H1 (cell line): ENCODE measurements at regions not wholly inside any gene's neighbourhood (a gene's known extent, or its start where the extent isn't known, plus 50 kb on each side); places are given as distances from the start of the nearest gene placed in this dataset.

Experiments used
- CTCF ChIA-PET: fragments of 300-600 bp; sonication (Branson Sonifier 250); formaldehyde crosslinking; loops from one replicate; lab custom pipeline; 2021; ENCODE audit not compliant: partially characterized antibody; lab: Charles Lee
- POLR2A ChIA-PET: fragments of 300-600 bp; sonication (Branson Sonifier 250); formaldehyde crosslinking; loops from one replicate; lab custom pipeline; 2021; ENCODE audit warnings: inconsistent platforms; ENCODE audit not compliant: partially characterized antibody; lab: Charles Lee
- DNase-seq, 2 experiments: peaks; one replicate each; pipeline versions ENCODE4 v3.0.0 to v3.0.0-alpha.2; 2010 to 2022; ENCODE audit warnings: low spot score in 2 of 2, low read depth in 1 of 2, mixed read lengths in 1 of 2
- FAIRE-seq: peaks from 2 replicates; lab custom pipeline; 2011; peaks lifted over from hg19 to GRCh38; lab: Jason Lieb, UNC
- H2AFZ ChIP-seq: 2 replicates; pipeline ENCODE4 v1.8.1; 2012; ENCODE audit warnings: low read length, inconsistent platforms
- H2AK5ac ChIP-seq: 2 replicates; pipeline ENCODE4 v1.6.1; 2013; ENCODE audit warnings: low read depth, low read length
- H2BK120ac ChIP-seq: replicated peaks from 2 replicates; pipeline ENCODE3; 2013; ENCODE audit warnings: low read depth, low read length, inconsistent platforms
- H2BK12ac ChIP-seq: 2 replicates; pipeline ENCODE4 v1.6.1; 2013; ENCODE audit warnings: low read depth, low read length
- H2BK15ac ChIP-seq: 2 replicates; pipeline ENCODE4 v1.6.1; 2013; ENCODE audit warnings: low read length
- H2BK20ac ChIP-seq: 2 replicates; pipeline ENCODE4 v1.6.1; 2013; ENCODE audit warnings: low read length
- H2BK5ac ChIP-seq: 2 replicates; pipeline ENCODE4 v1.6.1; 2013; ENCODE audit warnings: low read depth, low read length
- H3K14ac ChIP-seq: 2 replicates; pipeline ENCODE4 v1.6.1; 2013; ENCODE audit warnings: inconsistent platforms; ENCODE audit not compliant: insufficient read length
- H3K18ac ChIP-seq: 2 replicates; pipeline ENCODE4 v1.6.1; 2013; ENCODE audit warnings: low read length; ENCODE audit errors: extremely low read depth
- H3K23ac ChIP-seq: 2 replicates; pipeline ENCODE4 v1.6.1; 2013; ENCODE audit warnings: inconsistent platforms; ENCODE audit not compliant: insufficient read length
- H3K23me2 ChIP-seq: 2 replicates; pipeline ENCODE4 v1.6.1; 2013; ENCODE audit warnings: low read depth, low read length
- H3K27ac ChIP-seq: 2 replicates; pipeline ENCODE4 v1.6.1; 2011; ENCODE audit warnings: low read depth, low read length, inconsistent platforms
- H3K27me3 ChIP-seq, 4 experiments: replicated peaks in 1 of 4; 1 replicate in 1 of 4; 2 replicates in 3 of 4; pipeline versions ENCODE4 v1.6.1 to v1.8.1; 2011 to 2013; ENCODE audit warnings: low read length in 3 of 4, mild to moderate bottlenecking in 3 of 4, inconsistent platforms in 2 of 4, mixed read lengths in 2 of 4, moderate library complexity in 1 of 4; ENCODE audit not compliant: control insufficient read depth in 3 of 4, insufficient read depth in 3 of 4; ENCODE audit errors: extremely low read depth in 1 of 4
- H3K36me3 ChIP-seq, 4 experiments: 2 replicates each; pipeline versions ENCODE4 v1.6.1 to v1.8.1; 2011 to 2013; ENCODE audit warnings: mild to moderate bottlenecking in 4 of 4, low read length in 3 of 4, moderate library complexity in 2 of 4, control low read depth in 1 of 4, inconsistent platforms in 1 of 4; ENCODE audit not compliant: insufficient read depth in 4 of 4, control insufficient read depth in 2 of 4
- H3K4ac ChIP-seq: replicated peaks from 2 replicates; pipeline ENCODE3; 2013; ENCODE audit warnings: low read length, low read depth, mixed read lengths, inconsistent platforms; ENCODE audit not compliant: insufficient read length
- H3K4me1 ChIP-seq, 4 experiments: replicated peaks in 1 of 4; 1 replicate in 1 of 4; 2 replicates in 3 of 4; pipeline versions ENCODE4 v1.6.1 to v1.8.1; 2011 to 2013; ENCODE audit warnings: low read length in 3 of 4, inconsistent platforms in 2 of 4, mixed read lengths in 1 of 4; ENCODE audit not compliant: insufficient read depth in 4 of 4, control insufficient read depth in 3 of 4
- H3K4me2 ChIP-seq, 2 experiments: 2 replicates each; pipeline versions ENCODE4 v1.6.1 to v1.8.1; 2011 to 2013; ENCODE audit warnings: low read depth in 2 of 2, low read length in 2 of 2, control low read depth in 1 of 2, inconsistent platforms in 1 of 2, mild to moderate bottlenecking in 1 of 2; ENCODE audit not compliant: insufficient read depth in 1 of 2
- H3K4me3 ChIP-seq, 4 experiments: fragments of 200-600, 300-600 bp in 1 of 4; sonication (generic), shearing (Covaris generic), sonication (Bioruptor Twin) in 1 of 4; 2 replicates each; pipeline versions ENCODE4 v1.5.1 to v1.8.1; 2011 to 2016; ENCODE audit warnings: low read length in 4 of 4, low read depth in 3 of 4, control low read depth in 2 of 4, inconsistent platforms in 2 of 4, mild to moderate bottlenecking in 2 of 4, mixed read lengths in 1 of 4, moderate library complexity in 1 of 4; ENCODE audit not compliant: insufficient read depth in 2 of 4; ENCODE audit errors: extremely low read depth in 1 of 4
- H3K56ac ChIP-seq: replicated peaks from 2 replicates; pipeline ENCODE3; 2013; ENCODE audit warnings: low read depth, mild to moderate bottlenecking, mixed read lengths, low read length, inconsistent platforms; ENCODE audit not compliant: insufficient read length
- H3K79me1 ChIP-seq: 2 replicates; pipeline ENCODE4 v1.6.1; 2013; ENCODE audit warnings: low read depth, low read length, control low read depth
- H3K79me2 ChIP-seq, 2 experiments: 2 replicates each; pipeline versions ENCODE4 v1.6.1 to v1.8.1; 2012 to 2013; ENCODE audit warnings: low read length in 2 of 2, mild to moderate bottlenecking in 2 of 2, inconsistent platforms in 1 of 2; ENCODE audit not compliant: insufficient read depth in 2 of 2, control insufficient read depth in 1 of 2
- H3K9ac ChIP-seq, 4 experiments: replicated peaks in 1 of 4; 1 replicate in 1 of 4; 2 replicates in 3 of 4; pipeline versions ENCODE4 v1.6.1 to v1.8.1; 2011 to 2013; ENCODE audit warnings: low read depth in 3 of 4, low read length in 3 of 4, control low read depth in 2 of 4, mild to moderate bottlenecking in 2 of 4, moderate library complexity in 2 of 4, inconsistent platforms in 1 of 4; ENCODE audit errors: extremely low read depth in 1 of 4
- H3K9me3 ChIP-seq, 2 experiments: 2 replicates each; pipeline versions ENCODE4 v1.6.1 to v1.8.1; 2012 to 2013; ENCODE audit warnings: mild to moderate bottlenecking in 2 of 2, moderate library complexity in 2 of 2, control low read depth in 1 of 2, inconsistent platforms in 1 of 2, low read depth in 1 of 2, low read length in 1 of 2, mixed read lengths in 1 of 2; ENCODE audit not compliant: insufficient read depth in 2 of 2
- H4K20me1 ChIP-seq, 2 experiments: replicated peaks in 1 of 2; 2 replicates each; pipeline versions ENCODE3 to v1.8.1; 2011 to 2013; ENCODE audit warnings: inconsistent platforms in 2 of 2, low read length in 2 of 2, mild to moderate bottlenecking in 1 of 2; ENCODE audit not compliant: insufficient read depth in 2 of 2, control insufficient read depth in 1 of 2
- H4K5ac ChIP-seq: 2 replicates; pipeline ENCODE4 v1.6.1; 2013; ENCODE audit warnings: low read length, low read depth, mixed read lengths, inconsistent platforms; ENCODE audit not compliant: insufficient read length
- H4K8ac ChIP-seq: 2 replicates; pipeline ENCODE4 v1.8.0; 2013; ENCODE audit warnings: mild to moderate bottlenecking, moderate library complexity, low read length, inconsistent platforms; ENCODE audit not compliant: insufficient read depth; ENCODE audit errors: extremely low read depth
- H4K91ac ChIP-seq: replicated peaks from 2 replicates; pipeline ENCODE3; 2013; ENCODE audit warnings: low read length, mixed read lengths, inconsistent platforms; ENCODE audit not compliant: insufficient read length
- SP1 ChIP-seq: IDR thresholded peaks from 2 replicates; pipeline ENCODE4 v1.6.1; 2011; ENCODE audit warnings: low read depth, low read length
- TCF12 ChIP-seq: IDR thresholded peaks from 2 replicates; pipeline ENCODE4 v1.6.1; 2011; ENCODE audit warnings: low read depth, mild to moderate bottlenecking, low read length
- WGBS, 2 experiments: shearing (Covaris generic) in 1 of 2; methylation state at CpG; one replicate each; pipeline versions ENCODE4 v1.1.6 to v1.1.7; 2013 to 2015; ENCODE audit warnings: low lambda C conversion rate in 2 of 2, mixed read lengths in 2 of 2, inconsistent platforms in 1 of 2, low coverage in 1 of 2, missing lambda C conversion rate in 1 of 2; ENCODE audit not compliant: insufficient replicate concordance in 2 of 2, insufficient coverage in 1 of 2, insufficient read length in 1 of 2; ENCODE audit errors: extremely low coverage in 1 of 2, missing lambda C conversion rate in 1 of 2; 5-methylcytosine and 5-hydroxymethylcytosine counted together

DNA sequence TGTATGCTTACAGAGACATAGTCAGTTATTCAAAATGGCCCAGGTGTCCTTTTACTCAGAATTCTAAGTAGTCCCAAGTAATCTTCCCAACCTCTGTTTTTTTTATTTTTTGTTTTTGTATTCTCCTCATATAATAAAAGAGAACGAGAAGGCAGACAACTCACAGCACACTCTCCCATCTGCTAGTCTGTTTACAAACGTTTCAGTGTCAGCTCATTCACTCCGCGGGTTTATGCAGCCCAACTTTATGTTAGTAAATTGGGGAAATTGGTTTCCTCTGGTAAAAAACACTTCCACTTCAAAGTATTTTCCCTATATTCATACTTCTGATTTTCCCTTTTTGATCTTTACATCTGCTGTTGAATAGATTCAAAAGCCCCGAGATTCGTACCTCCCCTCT, 347.2 kb downstream of the EFNA5 start:
- Histone ChIP-seq H3K18ac (no peak overlapping the region), H2BK12ac (no peak overlapping the region)
- TF ChIP-seq TCF12 (no peak), SP1 (no peak)
- TF ChIP-seq, all 59 proteins: peak for 0
- H3K79me1 ChIP-seq: no peaks in the 10 kb centered on the region
- no peaks in the 10 kb centered on the region for H3K9me3 ChIP-seq
- H3K36me3 ChIP-seq: no peaks in the 10 kb centered on the region
- H2BK5ac ChIP-seq: no peak overlapping the region
- H3K27ac ChIP-seq: no peak overlapping the region
- H4K20me1 ChIP-seq: no peaks in the 10 kb centered on the region
- no peak overlapping the region for H3K4me3 ChIP-seq
- no peak for FAIRE-seq
- no peak overlapping the region for H2BK20ac ChIP-seq
- ChIA-PET CTCF (interaction anchor here (1.5 kb wide), 1 partner anchor 11 kb away, joined by 4 read pairs; no protein-coding TSS in a partner anchor), POLR2A (no interaction called here)
- no peak overlapping the region for H4K5ac ChIP-seq
- no peak overlapping the region for H2BK15ac ChIP-seq
- H3K4ac ChIP-seq: no peak overlapping the region
- no peak overlapping the region for H3K4me2 ChIP-seq
- H3K4me1 ChIP-seq: no peaks in the 10 kb centered on the region
- no peak for DNase-seq
- H2BK120ac ChIP-seq: no peak overlapping the region
- H3K27me3 ChIP-seq: peaks cover 0 to 1% (median 0%) of the 10 kb centered on the region in 4 experiments; a peak in 1 of 7 replicates
- no peak overlapping the region for H2AFZ ChIP-seq
- H3K56ac ChIP-seq: no peak overlapping the region
- H3K79me2 ChIP-seq: no peaks in the 10 kb centered on the region
- no peak overlapping the region for H3K14ac ChIP-seq
- H4K8ac ChIP-seq: no peak overlapping the region
- H2AK5ac ChIP-seq: no peak overlapping the region
- no peak overlapping the region for H3K9ac ChIP-seq
- WGBS, 2 experiments: 82% methylated on average over 6 of the region's 6 CpGs; no CpG with 5 or more reads in 1 of the 2 experiments
- H4K91ac ChIP-seq: no peak overlapping the region
- H3K23ac ChIP-seq: no peak overlapping the region
- H3K23me2 ChIP-seq: no peaks in the 10 kb centered on the region
